GM19455 (cell line): ENCODE measurements at regions not wholly inside any gene's neighbourhood (a gene's known extent, or its start where the extent isn't known, plus 50 kb on each side); places are given as distances from the start of the nearest gene placed in this dataset.

Source experiments
- ATAC-seq: cut with Tn5 transposase; IDR thresholded peaks from one replicate; pipeline ENCODE4 v1.9.1; 2021; ENCODE audit not compliant: unreplicated experiment

DNA sequence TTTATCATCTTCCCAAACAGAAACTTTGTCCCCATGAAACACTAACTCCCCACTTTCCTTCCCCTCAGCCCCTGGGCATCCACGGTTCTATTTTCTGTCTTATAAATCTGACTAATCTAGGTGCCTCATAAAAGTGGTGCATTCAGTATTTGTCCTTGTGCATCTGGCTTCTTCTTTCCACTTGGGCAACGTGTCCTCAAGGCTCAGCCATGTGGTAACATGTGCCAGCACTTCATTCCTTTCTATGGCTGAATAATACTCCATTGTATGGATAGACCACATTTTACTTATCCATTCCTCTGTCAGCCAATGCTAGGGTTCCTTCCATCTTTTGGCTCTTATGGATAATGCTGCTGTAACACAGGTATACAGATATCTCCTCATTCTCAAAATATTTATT, 305.0 kb upstream of the RUNX1 start:
- no peak for ATAC-seq

DNA sequence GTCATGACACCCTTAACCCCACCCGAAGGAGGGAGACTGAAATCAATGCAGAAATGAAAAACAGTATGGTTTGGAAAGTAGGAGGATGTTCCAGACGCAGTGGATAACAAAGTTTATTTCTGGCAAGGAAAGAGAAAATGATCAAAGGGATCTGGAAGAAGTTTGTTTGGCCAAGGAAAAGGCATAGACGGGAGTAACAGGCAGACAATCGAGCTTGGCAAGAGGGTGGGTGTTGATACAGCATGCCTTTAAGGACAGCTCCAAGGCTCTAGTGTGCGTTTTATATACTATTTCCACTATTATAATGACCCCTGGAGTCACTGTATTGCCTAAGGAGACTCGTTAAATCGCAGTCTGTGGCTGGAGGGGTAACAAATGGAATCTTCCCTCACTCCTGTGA, 303.7 kb upstream of the RUNX1 start:
- ATAC-seq, result no peak

DNA sequence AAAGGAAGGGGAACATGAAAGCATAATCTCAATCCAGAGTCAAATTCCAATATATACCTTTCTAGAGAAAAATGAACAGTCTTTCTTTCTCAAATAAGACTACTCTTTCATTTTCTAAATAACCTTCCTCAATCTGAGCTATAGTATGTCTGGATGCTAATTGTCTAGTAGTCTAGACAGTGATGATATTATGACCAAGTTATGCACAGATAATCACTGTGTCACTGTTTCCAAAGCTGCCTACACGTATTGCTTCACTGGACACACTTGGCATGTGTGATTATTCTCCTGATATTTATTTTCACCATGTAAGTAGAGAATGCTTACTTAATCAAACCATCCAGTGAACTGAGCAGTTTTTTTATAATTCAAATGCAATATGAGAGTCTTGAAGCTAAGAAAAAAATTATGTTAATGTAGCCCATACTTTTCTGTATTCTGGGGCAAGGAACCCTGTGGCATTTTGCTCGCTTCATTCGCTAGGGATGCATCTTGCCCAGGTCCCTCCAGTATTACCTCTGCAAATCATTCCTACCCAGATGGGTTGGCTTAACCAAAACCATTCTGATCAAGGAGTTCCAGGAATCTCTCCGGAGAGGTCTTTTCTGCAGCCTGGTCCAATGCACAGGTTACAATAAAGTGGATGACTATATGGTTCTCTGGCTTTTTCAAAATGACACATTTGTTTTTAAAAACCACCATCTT, 303.1 kb upstream of the RUNX1 start:
- no peak for ATAC-seq

- no peak for ATAC-seq
Observed at GRCh38 chr21:35351434-35351833, 302.3 kb upstream of the RUNX1 start.

DNA sequence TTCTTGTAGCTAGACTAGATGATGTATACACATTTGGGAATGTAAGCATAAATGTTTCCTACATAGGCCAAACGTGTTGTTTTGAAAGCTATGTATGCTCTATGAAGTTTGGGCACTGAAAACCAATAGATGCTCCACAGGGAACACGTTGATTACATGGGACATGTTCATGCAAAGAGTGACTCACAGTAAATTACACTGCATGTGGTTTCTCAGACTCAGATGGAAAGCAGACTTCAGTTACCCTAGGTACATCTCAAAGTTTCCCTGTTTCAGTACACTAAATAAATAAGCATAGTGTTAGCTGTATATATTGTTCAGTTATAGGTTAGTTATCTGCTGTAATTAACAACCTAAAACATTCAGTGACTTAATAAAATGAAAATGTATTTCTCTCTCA, 301.9 kb upstream of the RUNX1 start:
- no peak for ATAC-seq

DNA sequence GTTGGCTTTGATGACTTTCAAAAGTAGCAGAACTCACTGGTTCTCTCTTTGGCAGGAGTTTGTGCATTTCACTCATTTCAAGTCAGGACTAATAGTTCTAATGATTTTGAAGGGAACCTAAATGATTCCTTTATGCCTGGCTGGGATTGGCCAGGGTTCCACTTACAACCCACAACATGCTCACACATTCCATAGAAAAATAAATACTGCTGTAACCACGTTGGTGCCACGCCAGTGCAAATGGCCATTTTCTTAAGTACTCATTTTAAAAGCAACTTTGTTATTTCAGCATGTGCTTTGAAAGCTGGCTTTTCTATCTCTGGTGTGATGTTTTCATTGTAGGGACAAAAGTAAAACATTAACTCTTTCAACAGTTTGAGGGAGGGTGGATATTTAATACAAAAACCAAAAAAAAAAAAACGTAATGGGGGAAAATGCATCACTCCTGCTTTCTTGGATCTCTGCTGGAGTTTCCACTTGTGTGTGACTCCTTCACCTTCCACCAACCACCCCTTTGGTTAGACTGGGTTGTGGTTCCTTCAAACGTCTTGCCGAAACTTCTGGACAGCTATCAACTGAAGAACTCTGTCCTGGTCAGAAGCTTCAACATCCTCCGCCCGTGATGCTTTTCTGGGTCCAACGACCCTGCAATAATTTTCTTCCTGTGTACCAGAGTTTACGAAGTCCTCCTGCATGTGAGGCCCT, 300.4 kb upstream of the RUNX1 start:
- no peak for ATAC-seq

DNA sequence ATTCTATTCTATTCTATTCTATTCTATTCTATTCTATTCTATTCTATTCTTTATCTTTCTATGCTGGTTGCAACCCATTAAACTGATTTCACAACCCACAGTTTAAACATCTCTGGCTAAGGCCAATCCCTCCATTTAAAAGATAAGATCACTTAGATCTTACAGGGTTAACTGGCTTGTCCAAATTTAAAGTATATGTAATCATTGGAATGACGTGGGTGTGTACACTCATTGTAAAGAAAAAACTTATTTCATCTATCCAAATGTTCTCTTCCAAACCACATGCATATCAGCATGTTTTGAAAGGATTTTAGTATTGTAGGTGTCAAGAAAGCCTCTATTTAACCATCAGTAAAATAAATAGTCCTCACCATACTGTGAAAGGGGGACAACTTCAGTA, 299.6 kb upstream of the RUNX1 start:
- no peak for ATAC-seq

DNA sequence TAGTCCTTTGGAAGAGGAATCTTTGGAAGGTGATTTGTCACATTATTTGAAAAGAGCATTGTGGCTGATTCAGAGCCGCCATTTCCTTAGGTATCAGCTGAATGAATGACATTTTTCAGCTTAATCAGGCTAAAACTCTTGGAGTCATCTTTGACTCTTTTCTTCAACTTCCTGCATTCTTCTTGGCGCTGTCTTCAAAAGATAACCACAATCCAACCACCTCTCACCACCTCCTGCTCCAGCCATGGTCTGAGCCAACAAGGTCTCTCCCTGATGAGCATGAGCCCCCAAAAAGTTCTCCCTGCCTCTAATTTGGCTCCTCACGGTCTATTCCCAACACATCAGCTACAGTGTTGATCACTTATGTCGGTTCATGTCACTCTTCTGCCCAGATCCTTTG, 297.6 kb upstream of the RUNX1 start:
- no peak for ATAC-seq

DNA sequence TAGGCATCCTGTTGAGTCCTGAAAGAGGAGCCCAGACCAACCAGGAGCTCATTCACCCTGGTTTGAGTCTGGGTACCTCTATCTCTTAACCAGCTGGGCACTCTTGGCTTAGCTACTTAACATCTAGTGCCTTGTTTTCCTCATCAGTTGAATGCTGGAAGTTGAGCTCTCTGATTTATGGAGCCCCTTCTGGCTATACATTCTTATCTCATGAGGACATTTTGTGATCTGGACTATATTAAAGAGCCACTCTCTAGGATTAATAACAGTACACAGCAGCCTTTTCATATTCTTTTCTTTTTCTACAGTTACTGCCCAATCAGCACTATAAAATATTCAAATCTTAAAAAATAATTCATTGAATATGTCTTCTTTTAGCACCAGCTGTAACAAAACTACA, 296.9 kb upstream of the RUNX1 start:
- ATAC-seq, result no peak

DNA sequence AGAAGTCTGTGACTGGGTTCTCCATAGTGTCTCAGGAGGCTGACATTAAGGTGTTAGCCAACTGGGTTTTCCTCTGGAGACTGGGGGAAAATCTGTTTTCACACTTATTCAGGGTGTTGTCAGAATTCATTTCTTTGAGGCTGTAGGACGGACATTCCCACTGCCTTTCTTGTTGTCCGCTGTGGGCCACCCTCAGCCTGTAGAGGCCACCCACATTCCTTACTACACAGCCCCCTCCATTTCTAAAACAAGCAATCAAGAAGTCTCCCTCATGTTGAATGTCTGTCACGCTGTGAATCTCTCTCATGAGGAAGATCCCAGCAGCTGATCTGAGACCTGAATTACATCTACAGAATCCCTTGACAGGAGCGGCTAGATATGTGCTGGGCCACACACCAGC, 295.5 kb upstream of the RUNX1 start:
- no peak for ATAC-seq

DNA sequence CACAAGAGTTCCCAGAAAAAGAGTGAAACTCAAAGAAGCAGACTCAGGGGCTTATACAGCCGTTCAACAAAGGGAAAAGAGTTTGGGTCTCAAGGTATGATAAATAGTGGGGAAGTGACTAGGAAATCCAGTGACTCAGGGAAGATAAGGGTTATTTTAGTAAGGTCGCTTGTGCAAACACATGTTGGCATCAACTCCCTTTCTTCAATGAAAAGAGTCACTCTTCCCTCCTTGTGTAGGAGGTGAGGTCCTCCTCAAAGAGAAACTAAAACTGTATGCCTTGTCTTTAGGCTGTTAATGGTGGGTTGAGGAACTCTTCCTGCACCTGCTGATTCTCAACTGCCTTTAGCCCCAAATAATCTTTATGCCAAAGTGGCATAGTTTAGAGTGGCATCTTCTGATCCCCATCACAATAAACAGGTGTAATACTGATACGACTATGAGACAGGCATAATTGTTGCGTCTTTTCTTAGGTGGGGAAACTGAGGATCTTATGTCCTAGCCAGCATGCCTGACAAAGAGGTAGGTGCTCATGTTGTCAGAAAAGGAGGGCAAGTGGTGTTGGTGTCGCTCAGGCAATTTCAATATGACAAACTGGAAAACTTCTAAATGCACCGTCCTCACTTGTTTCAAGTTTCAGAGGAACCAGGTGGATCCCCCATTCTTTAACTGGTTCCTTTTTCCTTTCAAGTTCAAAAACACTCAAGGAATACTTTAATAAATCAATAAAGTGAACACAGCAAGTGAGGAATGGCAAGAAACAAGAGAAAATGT, 294.1 kb upstream of the RUNX1 start:
- no peak for ATAC-seq

DNA sequence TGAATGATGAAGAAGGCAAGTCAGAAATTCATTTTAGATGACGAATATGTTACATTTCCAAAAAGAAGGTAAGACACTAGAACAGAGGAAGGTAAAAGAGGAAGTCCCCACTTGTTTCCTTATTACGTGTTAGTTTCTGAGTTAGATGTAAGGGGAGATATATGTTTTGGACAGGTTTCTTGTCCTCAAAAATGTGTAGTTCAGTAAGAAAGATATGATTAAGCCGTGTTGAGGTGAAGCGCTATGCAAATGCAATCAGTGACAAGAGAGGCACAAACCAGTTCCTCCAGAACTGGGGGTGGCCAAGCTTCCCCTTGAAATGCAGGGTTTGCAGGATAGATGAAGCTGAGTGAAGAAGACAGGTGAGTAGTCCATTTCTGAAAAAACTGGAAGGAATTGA, 293.3 kb upstream of the RUNX1 start:
- no peak for ATAC-seq

GRCh38 chr21:35340273-35340672, 291.2 kb upstream of the RUNX1 start:
- no peak for ATAC-seq

- ATAC-seq, result no peak
Observed at GRCh38 chr21:35338881-35339632, 290.0 kb upstream of the RUNX1 start.

DNA sequence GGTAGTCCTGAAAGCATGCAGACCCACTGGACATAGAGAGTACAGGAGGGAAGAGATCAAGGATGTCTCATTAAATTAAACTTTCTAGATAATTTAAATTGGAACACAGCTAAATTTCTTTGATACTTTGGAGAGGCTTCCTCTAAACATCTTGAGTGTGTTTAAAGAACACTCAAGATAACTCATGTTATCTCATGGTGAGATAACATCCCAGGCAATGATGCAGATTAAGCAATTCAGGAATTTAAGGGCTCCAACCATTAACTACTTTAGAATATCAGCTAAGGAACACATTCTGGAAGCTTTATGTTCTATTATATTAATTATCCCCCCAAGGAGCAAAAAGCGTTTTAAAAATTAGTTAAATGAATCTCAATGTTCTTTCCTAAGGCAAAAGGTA, 289.2 kb upstream of the RUNX1 start:
- no peak for ATAC-seq

DNA sequence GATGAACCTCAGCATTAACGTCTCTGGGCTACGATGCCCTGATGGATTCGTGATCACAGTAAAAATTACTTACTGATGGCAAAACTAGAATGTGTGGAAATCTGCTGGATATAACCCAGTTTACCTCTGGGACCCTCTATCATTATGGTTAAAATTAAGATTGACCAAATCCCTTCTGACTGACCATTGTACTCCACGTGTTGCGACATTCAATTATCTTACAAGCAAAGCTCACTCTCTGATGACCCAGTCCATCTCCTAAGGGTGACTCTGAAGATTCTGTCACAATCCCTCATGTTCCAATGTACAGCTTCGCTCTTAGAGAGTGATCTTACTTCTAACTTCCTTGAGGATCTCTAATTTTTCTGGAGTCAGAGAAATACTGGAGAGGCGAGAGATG, 288.5 kb upstream of the RUNX1 start:
- ATAC-seq, result no peak

- ATAC-seq, result no peak
Observed at GRCh38 chr21:35336534-35336933, 287.4 kb upstream of the RUNX1 start.

DNA sequence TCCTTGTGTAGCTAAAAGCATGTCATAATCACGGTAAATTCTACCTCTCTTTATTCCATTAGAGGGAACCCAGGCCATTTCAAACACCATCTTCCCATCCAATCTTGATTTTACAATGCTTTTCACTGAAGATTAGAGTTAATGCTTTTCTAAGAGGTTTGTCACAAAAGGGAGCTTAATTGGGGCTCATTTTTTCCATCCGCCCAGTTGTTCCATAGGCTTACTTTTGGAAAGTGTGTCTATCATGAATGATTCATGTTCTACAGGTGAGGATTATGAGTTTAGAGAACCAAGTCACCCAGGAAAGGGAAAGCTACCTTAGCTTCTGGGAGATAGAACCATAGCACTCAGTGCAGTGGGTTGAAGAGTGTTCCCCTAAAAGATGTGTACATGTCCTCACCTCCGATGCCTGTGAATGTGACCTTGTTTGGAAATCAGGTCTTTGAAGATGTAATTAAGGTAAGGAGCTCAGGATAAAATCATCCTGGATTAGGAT, 286.9 kb upstream of the RUNX1 start:
- ATAC-seq, result no peak

GRCh38 chr21:35333831-35334618, 284.9 kb upstream of the RUNX1 start:
- no peak for ATAC-seq

- no peak for ATAC-seq
Observed at GRCh38 chr21:35332841-35333426, 283.8 kb upstream of the RUNX1 start.
